ENCODE measurements at regions not wholly inside any gene's neighbourhood (a gene's known extent, or its start where the extent isn't known, plus 50 kb on each side); places are given as distances from the start of the nearest gene placed in this dataset.
"Not testable (repeated sequence)": the region's sequence is repeated elsewhere in the genome, so short reads cannot be mapped to it uniquely, and the experiment has no call there.

DNA sequence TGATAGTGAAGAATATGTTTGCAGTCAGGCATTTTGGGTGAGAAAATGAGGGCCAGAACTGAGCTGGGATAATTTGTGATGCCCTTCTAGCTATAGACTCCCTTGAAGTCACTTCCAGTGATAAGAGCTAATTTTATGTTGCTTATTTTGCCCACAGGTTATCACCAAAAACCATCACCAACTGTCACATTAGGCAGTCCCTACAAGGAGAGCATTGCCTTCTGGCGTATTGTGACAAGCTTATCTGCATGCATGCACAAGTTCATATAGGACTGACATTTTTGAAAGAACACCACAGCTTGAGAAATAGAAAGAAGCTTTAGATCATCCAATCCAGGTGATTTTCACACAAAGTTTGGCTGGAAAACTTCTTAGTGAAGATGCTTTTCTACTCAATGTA lies 735.3 kb upstream of the RAG2 start:
- DNase-seq (ENCODE audit: low read depth in 2 of 2) = no peak

DNA sequence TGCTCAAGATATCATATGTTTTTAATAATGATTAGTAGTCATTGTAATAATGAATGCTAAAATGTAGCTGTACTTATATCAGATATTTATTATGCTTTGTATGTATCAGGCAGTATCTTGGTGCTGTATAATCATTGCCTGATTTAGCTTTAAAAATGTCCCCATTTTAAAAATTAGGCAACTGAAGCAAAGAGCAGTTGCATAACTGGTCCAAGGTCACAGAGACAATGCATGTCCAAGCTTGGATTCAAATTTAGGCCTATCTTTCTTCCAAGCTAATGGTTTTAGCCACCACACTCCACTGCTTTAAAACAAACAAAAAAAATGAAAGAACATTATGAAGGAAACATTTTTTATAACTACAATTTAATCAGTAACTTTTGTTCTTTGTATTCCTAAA lies 725.8 kb upstream of the RAG2 start:
- DNase-seq (ENCODE audit: low read depth in 2 of 2) = no peak

DNA sequence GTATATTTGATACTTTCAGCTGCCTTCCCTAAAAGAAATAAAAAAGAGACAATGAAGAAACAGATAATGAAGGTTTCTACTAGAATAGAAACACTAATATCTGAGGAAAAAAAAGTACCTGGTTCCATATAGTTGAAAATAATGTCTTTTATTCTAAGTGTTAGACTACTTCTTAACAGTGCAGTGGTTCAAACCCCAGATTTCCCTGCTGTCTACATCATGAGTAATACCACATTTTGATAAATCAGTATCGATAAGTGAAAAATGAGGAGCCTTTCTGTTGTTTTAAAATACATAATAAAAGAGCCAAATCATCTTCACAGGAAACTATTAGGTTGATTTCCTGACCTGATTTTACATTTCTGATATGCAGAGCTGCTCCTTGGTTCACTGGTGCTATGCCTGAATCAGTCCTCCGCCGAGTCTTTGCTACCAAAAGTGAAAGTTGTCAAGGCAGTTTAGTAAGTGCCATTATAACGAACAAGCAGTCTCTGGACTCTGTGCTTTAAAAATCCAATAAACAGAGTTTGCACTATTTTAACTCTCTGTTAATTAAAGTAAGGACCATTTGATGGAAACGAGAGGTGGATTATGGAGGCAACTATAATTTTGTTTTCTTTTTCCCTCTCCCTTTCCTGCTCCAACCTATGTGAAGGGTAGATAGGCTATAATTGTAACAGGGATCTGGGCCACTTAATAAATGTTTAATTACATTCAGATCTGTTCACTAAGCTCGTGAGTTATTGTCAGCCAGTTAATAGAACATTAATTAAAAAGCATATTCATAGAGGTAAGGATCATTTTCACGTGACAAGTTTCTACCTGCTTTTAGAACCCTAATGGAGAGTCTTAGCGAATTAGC lies 724.5 kb upstream of the RAG2 start:
- no peak for DNase-seq (ENCODE audit: low read depth in 2 of 2)

DNA sequence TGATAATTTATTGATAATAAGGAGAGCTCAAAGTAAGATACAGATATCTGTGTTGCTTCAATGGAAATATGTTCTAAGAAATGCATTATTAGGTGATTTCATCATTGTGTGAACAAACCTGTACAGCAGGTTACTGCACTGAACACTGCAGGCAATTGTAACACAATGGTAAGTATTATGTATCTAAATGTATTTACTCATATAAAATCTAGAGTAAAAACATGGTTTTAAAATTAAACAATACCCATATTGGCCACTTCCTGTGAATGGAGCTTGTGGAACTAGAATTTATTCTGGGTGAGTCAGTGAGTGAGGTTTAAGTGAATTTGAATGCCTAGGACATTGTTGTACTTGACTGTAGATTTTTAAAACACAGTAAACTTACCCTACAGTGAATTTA lies 722.9 kb upstream of the RAG2 start:
- DNase-seq (ENCODE audit: low read depth in 2 of 2) = no peak

DNA sequence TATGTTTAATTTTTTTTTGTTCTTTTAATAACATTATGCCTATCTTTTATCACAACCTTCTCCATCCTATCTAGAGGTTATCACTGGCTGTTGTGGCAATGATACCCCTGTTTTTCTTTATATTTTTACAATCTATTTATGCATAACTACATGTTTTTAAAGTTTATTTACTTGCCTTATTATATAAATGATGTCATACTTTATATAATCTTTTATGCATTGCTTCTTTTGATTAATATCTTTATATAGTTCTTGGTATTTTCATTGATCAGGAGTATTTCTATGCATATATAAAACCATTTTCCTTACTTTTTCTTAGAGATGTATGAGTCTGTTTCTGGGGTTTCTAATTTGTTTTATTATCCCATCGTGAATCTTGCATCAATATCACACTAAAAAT lies 719.8 kb upstream of the RAG2 start:
- no peak for DNase-seq (ENCODE audit: low read depth in 2 of 2)

DNA sequence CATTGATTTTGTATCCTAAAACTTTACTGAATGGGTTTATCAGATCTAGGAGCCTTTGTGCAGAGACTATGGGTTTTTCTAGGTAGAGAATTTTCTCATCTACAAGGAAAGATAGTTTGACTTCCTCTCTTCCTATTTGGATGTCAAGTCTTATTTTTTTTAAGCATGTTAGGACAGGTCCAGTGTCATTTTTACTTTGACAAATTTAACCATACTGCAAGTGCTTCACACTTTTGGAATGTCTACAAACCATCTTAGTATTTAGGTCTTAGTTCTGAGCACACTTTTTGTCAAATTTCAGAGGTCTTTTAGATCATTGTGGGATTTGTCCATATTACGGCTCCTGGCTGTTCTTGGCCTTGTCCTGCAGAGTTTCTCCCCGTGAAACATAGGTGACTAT lies 715.2 kb upstream of the RAG2 start:
- no peak for DNase-seq (ENCODE audit: low read depth in 2 of 2)

DNA sequence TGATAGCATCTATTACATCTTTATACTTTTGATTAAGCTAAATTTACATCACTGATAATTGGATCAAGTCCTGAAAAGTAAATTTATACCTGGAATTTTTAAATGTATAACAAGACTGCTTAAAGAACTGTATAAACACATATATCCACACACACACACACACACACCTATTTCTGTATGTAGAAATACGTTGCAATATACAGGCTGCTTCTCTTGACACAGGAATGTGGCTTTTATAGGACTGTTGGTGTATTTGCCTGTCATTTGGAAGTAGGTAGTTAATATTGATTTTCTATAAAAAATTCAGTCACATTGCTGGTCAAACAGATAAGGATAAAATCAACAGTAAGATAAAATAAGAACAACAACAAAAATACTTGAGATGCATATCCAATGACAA lies 708.5 kb upstream of the RAG2 start:
- DNase-seq (ENCODE audit: low read depth in 2 of 2) = no peak

DNA sequence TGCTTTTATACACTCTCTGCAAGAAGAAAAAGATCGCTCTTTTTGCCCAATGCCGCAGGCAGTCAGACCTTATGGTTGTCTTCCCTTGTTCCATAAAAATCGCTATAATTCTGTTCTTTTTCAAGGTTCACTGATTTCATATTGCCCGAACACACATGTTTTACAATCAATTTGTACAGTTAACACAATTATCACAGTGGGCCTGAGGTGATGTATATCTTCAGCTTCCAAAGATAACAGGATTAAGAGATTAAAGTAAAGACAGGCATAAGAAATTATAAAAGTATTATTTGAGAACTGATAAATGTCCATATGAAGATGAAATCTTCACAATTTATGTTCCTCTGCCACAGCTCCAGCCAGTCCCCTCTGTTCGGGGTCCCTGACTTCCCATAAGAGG lies 703.4 kb upstream of the RAG2 start:
- not testable (repeated sequence) for DNase-seq (ENCODE audit: low read depth in 2 of 2)

DNA sequence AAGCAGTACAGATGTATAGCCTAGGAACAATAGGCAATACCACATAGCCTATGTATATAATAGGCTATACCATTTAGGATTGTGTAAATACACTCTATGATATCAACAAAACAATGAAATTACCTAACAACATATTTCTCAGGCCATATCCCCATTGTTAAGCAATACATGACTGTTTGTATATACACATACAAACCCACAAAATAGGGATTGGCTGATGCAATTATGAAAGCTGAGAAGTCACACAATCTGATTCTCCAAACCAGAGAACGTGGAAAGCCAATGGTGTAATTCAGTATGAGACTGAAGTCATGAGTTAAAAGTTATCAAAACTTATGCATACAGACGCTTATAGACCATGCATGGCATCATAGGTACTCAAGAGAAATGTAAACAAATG lies 700.1 kb upstream of the RAG2 start:
- DNase-seq (ENCODE audit: low read depth in 2 of 2) = no peak

DNA sequence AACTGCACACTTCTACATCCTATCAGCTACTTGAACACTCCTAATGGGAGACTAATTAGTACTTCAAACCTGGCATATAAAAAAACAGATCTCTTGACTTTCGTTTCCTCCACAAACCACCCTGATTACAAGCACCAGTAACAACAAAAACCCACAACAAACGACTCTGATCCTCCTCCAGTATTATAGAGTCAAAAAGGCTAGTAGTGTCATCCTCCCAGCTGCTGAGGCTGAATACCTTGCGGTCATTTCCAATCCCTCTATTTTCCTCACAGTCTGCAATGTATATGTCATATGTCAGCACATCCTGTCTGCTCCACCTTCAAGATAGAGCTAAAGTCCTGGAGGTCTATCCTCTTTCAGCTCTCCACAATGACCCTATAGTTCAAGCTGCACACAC lies 688.9 kb upstream of the RAG2 start:
- DNase-seq (ENCODE audit: low read depth in 2 of 2) = no peak

DNA sequence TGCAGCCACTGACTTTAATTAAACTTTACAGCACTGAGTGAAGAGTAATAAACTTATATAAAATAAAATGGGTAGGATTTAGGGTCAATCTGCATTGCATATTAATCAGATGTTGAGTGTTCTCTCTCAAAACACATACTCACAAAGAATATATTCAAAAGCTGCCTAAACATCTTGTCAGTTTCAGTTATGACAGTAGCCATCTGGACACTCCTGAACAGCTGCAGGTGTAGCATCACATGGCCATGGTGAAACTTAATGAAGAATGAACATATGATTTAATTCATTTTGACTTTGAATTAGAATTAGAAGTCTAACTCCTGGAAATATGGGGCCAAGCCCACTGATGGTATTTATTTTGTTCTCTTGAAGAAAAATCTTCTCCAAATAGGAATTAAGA lies 684.3 kb upstream of the RAG2 start:
- DNase-seq (ENCODE audit: low read depth in 2 of 2) = no peak

DNA sequence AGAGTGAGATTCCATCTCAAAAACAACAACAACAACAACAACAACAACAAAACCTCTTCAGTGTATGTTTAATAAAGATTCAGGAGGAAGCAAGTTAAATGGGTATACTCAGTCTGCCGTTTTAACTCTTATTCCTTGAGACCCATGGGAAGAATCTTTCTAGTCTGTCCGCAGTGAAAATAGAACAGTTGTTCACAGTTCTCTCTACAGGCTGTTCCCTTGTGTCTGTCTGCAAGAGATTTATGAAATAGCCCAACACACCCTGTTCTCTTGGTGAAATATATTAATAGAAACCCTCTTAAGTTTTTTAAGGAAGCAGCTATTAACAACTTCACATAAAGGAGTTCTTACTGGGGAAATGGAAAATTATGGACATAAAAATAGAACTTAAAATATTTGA lies 682.2 kb upstream of the RAG2 start:
- DNase-seq (ENCODE audit: low read depth in 2 of 2) = no peak

DNA sequence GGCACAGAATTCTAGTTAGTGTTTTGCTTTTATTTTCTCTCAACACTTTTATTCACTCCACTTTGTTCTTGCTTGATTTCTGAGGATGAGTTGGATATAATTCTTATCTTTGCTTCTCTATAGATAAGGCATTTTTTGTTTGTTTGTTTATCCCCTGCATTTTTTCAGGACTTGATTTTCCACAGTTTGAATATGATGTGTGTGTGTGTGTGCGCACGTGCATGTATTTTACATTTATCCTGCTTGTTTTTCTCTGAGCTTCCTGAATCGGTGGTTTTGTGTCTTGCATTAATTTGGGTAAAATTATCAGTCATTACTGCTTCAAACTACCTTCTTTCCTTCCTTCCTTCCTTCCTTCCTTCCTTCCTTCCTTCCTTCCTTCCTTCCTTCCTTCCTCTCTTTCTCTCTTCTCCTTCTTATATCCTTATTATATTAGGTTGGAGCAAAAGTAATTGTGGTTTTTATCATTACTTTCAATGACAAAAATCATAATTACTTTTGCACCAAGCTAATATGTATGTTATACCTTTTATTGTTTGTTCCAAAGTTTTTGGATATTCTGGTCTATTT lies 679.9 kb upstream of the RAG2 start:
- no peak for DNase-seq (ENCODE audit: low read depth in 2 of 2)

DNA sequence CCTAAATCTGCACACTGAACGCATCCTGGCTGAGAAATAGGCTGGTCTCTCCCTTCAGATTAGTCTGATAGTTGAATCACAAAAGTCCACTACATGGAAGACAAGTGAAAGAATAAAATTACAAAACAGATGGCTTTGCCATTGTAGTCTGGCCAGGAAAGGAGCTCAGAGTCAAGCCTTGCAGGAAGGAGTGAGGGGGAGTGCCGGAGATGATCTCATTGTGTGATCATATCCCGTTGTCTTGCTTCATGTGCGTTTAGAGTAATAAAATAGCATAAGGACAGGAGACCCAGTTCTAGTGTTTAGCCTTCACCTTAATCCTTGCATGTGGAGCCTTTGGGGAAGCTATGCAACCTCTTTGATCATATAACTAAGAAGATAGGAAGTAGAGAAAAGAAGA lies 666.7 kb upstream of the RAG2 start:
- DNase-seq (ENCODE audit: low read depth in 2 of 2) = no peak

DNA sequence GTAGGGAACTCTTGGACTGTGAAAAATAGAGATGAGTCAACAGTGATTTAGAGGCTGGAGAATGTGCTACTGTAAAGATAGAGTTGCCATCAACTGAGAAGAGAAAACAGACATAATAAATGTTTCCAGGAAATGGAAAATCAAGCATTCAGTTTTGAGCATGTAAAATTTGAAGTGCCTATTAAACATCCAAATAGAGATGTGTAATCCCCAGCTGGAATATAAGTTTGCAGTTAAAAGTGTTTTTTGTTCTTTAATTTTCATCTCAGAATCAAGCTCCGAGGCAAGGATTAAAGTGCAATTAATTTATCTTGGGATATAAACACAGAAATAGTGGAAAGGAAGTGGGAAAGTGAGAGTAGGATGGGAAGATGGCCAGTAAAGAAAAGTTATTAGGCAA lies 666.0 kb upstream of the RAG2 start:
- no peak for DNase-seq (ENCODE audit: low read depth in 2 of 2)

DNA sequence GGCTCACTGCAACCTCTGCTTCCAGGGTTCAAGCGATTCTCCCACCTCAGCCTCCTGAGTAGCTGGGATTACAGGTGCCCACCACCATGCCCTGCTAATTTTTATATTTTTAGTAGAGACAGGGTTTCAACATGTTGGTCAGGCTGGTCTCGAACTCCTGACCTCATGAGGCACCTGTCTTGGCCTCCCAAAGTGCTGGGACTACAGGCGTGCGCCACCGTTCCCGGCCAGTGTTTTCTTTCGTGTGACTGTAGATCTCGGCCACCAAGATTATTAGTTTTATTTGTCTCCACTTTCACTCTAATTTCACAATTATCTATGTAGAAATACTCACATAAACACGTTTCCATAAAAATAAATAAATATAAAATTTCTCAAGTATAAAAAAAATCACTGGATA lies 665.4 kb upstream of the RAG2 start:
- not testable (repeated sequence) for DNase-seq (ENCODE audit: low read depth in 2 of 2)

DNA sequence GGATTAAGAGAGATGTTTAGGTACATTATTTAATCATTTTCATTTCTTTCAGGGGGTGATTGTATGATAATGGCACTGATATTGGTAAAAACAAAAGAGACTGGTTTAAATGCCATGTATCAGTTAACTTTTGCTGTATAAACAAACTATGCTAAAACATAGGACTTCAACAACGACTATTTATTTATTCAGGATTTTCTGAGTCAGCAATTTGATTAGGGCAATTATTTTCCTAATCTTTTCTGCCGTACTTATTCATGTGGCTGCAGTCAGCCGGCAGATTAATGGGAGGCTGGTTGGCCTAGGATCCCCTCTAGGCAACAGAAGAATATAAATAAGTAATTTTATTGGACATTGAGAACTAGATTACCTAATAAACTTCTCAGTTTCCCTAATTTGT lies 661.7 kb upstream of the RAG2 start:
- no peak for DNase-seq (ENCODE audit: low read depth in 2 of 2)

DNA sequence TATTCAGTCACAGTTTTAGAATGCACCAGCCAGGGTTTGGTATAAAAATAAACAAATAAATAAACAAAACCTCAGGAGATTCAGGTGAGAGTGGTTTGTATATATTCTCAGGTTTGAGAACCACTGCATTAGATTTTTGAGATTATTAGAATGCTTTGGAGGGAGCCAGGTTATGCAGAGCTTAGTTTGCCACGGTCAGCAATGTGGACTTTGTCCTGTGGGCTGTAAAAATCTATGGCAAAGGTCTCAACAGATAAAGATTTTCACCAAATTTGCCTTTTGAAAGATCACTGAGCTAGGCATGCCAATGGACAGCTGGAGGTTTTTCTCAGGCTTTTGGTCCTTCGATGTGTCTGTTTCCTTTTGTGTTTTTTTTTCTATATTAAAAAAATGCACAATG lies 650.1 kb upstream of the RAG2 start:
- DNase-seq (ENCODE audit: low read depth in 2 of 2) = no peak

DNA sequence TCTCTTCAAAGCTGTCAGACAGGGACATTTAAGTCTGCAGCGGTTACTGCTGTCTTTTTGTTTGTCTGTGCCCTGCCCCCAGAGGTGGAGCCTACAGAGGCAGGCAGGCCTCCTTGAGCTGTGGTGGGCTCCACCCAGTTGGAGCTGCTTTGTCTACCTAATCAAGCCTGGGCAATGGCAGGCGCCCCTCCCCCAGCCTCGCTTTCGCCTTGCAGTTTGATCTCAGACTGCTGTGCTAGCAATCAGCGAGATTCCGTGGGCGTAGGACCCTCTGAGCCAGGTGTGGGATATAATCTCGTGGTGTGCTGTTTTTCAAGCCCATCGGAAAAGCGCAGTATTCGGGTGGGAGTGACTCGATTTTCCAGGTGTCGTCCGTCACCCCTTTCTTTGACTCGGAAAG lies 648.1 kb upstream of the RAG2 start:
- not testable (repeated sequence) for DNase-seq (ENCODE audit: low read depth in 2 of 2)

DNA sequence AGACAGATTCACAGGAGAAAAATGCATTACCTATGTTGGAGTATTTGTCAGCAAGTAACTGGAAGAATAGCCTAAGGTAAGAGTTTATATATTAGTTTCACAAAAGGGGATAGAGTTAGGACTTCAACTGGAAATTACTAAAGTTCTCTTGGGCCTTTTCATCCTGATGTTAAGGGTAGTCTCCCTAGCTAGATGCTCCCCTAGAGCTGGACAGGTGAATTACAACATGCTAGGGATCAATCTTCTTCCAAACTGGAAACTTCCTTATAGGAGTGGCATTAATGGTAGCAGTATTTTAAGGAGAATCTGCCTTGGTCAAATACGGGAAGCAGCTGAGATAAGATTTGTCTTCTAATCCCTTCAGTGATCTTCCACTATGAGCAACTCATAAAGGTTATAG lies 632.8 kb upstream of the RAG2 start:
- no peak for DNase-seq (ENCODE audit: low read depth in 2 of 2)

DNA sequence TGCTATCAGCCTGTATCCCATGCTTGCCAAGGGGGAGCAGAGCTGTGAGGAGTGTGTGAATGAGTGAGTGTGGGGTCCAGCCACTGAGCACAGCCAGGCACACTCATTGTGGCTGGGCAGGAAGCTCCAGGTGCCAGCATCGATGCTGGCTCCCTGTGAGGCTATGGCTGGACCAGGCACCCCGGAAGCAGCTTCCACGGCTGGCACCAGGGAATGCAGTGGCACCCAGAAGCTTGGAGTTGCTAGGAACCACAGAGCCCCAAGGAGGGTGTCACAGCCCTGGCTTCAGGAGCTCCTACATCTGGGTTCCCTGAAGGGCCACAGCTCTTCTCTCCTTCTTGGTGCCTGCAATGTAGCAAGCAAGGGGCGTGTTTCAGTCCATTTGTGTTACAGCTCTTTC lies 625.9 kb upstream of the RAG2 start:
- no peak for DNase-seq (ENCODE audit: low read depth in 2 of 2)

DNA sequence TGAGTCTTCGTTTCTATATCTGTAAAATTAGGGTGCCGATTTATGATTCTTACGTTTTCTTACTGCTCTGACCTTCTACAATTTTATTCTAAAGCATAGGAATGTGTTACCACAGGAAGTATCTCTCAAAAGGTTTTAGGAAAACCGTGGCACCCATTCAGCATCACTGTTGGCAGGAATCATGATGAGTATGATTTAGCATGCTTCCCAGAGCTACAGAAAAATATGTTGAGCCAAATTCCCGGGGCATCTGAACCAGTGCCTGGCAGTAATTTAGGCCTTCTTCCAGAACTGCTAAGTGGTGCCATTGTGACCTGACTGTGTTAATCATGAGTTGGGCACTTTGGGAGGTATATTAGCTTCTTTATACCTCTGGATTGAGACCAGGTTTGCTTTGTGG lies 605.0 kb upstream of the RAG2 start:
- no peak for DNase-seq (ENCODE audit: low read depth in 2 of 2)

DNA sequence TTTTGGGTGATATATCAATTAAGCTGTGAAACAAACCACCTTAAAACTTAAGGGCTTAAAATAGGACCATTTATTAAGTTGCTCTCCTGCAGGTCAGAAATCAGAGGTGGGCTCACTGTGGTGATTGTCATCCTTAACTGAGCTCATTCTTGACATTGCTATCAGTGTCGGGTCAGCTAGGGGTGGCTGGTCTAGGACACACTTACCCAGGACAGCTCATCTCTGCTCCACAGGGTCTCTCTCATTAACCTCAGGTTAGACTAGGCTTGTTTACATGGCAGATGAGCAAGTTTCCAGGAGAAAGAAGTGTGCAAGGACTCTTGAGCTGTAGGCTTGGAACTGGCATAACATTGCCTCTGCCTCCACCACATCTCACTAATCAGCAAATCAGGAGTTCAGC lies 601.0 kb upstream of the RAG2 start:
- DNase-seq (ENCODE audit: low read depth in 2 of 2) = no peak

DNA sequence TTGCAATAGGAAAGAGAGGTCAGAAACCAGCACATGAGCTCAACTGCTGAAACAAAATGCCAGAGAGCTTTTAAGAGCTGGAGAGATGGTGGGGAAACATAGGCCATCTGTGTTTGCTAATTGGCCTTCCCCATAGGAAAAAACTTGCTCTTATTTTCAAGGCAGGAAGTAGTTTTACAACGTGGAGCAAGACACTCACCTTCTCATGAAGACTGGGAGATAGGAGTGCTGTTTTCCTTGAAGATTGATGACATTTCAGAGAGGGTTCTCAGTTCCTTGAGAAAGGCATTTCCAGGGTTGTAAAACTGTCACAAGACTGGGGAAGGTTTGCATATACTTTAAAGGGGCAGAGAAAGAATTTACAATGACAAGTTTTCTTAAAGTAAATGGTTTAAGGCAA lies 586.3 kb upstream of the RAG2 start:
- no peak for DNase-seq (ENCODE audit: low read depth in 2 of 2)
